ENCODE measurements at regions not wholly inside any gene's neighbourhood (a gene's known extent, or its start where the extent isn't known, plus 50 kb on each side); places are given as distances from the start of the nearest gene placed in this dataset.

- H3K4me1 ChIP-seq (ENCODE audit: control insufficient read depth, insufficient read depth, low read length) = peaks cover 6% of the 10 kb centered on the region; the same call in 1 of the 2 replicates
- H3K4me3 ChIP-seq (ENCODE audit: low read depth, low read length) = peak overlapping the region; percentile 45
- ChIA-PET CTCF (interaction anchor here (0.6 to 1.4 kb wide), 4 partner anchors 10 to 365 kb away, joined by 3 to 6 read pairs (median 4); no protein-coding TSS in a partner anchor), POLR2A (interaction anchor here (1.1 to 1.2 kb wide), 2 partner anchors 126 to 215 kb away, joined by 3 to 6 read pairs; partner anchors contain the start of gene LHX1)
- H3K36me3 ChIP-seq (ENCODE audit: control insufficient read depth in 2 of 2, insufficient read depth in 1 of 2, low read length in 2 of 2) = no peaks in the 10 kb centered on the region
- peak overlapping the region; percentile 59 for H3K27ac ChIP-seq (ENCODE audit: extremely low read depth, low read depth, low read length)
- H3K9me3 ChIP-seq (ENCODE audit: control insufficient read depth, insufficient read depth, low read depth, low read length) = no peaks in the 10 kb centered on the region
- TF ChIP-seq ZNF747 (tag by site-specific recombination; IDR thresholded peaks at IDR 0.05) (no peak), ZNF571 (tag by site-specific recombination; IDR thresholded peaks at IDR 0.05) (no peak), ZFHX2 (tag by site-specific recombination; conservative IDR thresholded peaks at IDR 0.05) (peak; percentile 79), FEZF1 (tag by site-specific recombination; IDR thresholded peaks at IDR 0.05) (no peak), ZNF311 (tag by site-specific recombination; IDR thresholded peaks at IDR 0.05; ENCODE audit: borderline replicate concordance) (no peak), KLF10 (tag by site-specific recombination; IDR thresholded peaks at IDR 0.05) (peak; percentile 29; the same call in 1 of the 2 replicates), SETDB1 (IDR thresholded peaks at IDR 0.05; ENCODE audit: insufficient read length, low read length) (no peak), ZNF670 (tag by site-specific recombination; IDR thresholded peaks at IDR 0.05; ENCODE audit: low read depth) (no peak), ZNF157 (tag by site-specific recombination; IDR thresholded peaks at IDR 0.05) (no peak), OSR2 (tag by site-specific recombination; IDR thresholded peaks at IDR 0.05) (no peak), ZBTB17 (tag by site-specific recombination; IDR thresholded peaks at IDR 0.05) (peak; percentile 92), ZBTB48 (tag by site-specific recombination; IDR thresholded peaks at IDR 0.05) (peak; percentile 84; the same call in 1 of the 2 replicates), ZNF629 (tag by site-specific recombination; IDR thresholded peaks at IDR 0.05) (peak; percentile 56; the same call in 1 of the 2 replicates), ZNF555 (tag by site-specific recombination; conservative IDR thresholded peaks at IDR 0.05) (no peak), EGR2 (tag by site-specific recombination; IDR thresholded peaks at IDR 0.05; ENCODE audit: low read depth) (peak; percentile 81), ZNF394 (tag by site-specific recombination; IDR thresholded peaks at IDR 0.05; ENCODE audit: borderline replicate concordance) (no peak), ZNF600 (tag by site-specific recombination; IDR thresholded peaks at IDR 0.05) (no peak), HOXC10 (CRISPR knock-in tag; IDR thresholded peaks at IDR 0.05) (no peak), ZNF274 (IDR thresholded peaks at IDR 0.05; ENCODE audit: low read length) (no peak), ZNF274 (tag by site-specific recombination; IDR thresholded peaks at IDR 0.05; ENCODE audit: borderline replicate concordance) (no peak), ZNF660 (tag by site-specific recombination; IDR thresholded peaks at IDR 0.05) (0 out of 2 replicates have a peak, but pooled peaks have one; percentile 64), YY1 (tag by site-specific recombination; IDR thresholded peaks at IDR 0.05) (no peak), SP3 (tag by site-specific recombination; IDR thresholded peaks at IDR 0.05) (peak; percentile 71), ZBTB8A (tag by site-specific recombination; IDR thresholded peaks at IDR 0.05) (peak; percentile 35), SP2 (tag by site-specific recombination; IDR thresholded peaks at IDR 0.05) (peak; percentile 40), PRDM1 (tag by site-specific recombination; IDR thresholded peaks at IDR 0.05) (no peak; the same call in 1 of the 2 replicates), ZNF175 (tag by site-specific recombination; IDR thresholded peaks at IDR 0.05) (no peak)
- TF ChIP-seq, protein P1, sequence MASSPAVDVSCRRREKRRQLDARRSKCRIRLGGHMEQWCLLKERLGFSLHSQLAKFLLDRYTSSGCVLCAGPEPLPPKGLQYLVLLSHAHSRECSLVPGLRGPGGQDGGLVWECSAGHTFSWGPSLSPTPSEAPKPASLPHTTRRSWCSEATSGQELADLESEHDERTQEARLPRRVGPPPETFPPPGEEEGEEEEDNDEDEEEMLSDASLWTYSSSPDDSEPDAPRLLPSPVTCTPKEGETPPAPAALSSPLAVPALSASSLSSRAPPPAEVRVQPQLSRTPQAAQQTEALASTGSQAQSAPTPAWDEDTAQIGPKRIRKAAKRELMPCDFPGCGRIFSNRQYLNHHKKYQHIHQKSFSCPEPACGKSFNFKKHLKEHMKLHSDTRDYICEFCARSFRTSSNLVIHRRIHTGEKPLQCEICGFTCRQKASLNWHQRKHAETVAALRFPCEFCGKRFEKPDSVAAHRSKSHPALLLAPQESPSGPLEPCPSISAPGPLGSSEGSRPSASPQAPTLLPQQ (tag by site-specific recombination; IDR thresholded peaks at IDR 0.05) = peak; percentile 92
- TF ChIP-seq, protein P2, sequence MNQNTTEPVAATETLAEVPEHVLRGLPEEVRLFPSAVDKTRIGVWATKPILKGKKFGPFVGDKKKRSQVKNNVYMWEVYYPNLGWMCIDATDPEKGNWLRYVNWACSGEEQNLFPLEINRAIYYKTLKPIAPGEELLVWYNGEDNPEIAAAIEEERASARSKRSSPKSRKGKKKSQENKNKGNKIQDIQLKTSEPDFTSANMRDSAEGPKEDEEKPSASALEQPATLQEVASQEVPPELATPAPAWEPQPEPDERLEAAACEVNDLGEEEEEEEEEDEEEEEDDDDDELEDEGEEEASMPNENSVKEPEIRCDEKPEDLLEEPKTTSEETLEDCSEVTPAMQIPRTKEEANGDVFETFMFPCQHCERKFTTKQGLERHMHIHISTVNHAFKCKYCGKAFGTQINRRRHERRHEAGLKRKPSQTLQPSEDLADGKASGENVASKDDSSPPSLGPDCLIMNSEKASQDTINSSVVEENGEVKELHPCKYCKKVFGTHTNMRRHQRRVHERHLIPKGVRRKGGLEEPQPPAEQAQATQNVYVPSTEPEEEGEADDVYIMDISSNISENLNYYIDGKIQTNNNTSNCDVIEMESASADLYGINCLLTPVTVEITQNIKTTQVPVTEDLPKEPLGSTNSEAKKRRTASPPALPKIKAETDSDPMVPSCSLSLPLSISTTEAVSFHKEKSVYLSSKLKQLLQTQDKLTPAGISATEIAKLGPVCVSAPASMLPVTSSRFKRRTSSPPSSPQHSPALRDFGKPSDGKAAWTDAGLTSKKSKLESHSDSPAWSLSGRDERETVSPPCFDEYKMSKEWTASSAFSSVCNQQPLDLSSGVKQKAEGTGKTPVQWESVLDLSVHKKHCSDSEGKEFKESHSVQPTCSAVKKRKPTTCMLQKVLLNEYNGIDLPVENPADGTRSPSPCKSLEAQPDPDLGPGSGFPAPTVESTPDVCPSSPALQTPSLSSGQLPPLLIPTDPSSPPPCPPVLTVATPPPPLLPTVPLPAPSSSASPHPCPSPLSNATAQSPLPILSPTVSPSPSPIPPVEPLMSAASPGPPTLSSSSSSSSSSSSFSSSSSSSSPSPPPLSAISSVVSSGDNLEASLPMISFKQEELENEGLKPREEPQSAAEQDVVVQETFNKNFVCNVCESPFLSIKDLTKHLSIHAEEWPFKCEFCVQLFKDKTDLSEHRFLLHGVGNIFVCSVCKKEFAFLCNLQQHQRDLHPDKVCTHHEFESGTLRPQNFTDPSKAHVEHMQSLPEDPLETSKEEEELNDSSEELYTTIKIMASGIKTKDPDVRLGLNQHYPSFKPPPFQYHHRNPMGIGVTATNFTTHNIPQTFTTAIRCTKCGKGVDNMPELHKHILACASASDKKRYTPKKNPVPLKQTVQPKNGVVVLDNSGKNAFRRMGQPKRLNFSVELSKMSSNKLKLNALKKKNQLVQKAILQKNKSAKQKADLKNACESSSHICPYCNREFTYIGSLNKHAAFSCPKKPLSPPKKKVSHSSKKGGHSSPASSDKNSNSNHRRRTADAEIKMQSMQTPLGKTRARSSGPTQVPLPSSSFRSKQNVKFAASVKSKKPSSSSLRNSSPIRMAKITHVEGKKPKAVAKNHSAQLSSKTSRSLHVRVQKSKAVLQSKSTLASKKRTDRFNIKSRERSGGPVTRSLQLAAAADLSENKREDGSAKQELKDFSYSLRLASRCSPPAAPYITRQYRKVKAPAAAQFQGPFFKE (tag by site-specific recombination; IDR thresholded peaks at IDR 0.05; ENCODE audit: borderline replicate concordance) = no peak
- TF ChIP-seq, protein P3, sequence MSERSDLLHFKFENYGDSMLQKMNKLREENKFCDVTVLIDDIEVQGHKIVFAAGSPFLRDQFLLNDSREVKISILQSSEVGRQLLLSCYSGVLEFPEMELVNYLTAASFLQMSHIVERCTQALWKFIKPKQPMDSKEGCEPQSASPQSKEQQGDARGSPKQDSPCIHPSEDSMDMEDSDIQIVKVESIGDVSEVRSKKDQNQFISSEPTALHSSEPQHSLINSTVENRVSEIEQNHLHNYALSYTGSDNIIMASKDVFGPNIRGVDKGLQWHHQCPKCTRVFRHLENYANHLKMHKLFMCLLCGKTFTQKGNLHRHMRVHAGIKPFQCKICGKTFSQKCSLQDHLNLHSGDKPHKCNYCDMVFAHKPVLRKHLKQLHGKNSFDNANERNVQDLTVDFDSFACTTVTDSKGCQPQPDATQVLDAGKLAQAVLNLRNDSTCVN (tag by site-specific recombination; optimal IDR thresholded peaks at IDR 0.05) = peak; percentile 63
Measured at GRCh38 chr17:36722121-36722902, 120.9 kb downstream of the MRM1 start.

Data from HEK293 (cell line).